ENCODE measurements at regions not wholly inside any gene's neighbourhood (a gene's known extent, or its start where the extent isn't known, plus 50 kb on each side); places are given as distances from the start of the nearest gene placed in this dataset.

- no peaks in the 10 kb centered on the region for H3K36me3 Mint-ChIP-seq (ENCODE audit: low read depth)
- no peak overlapping the region for H3K27ac ChIP-seq (ENCODE audit: low read depth in 1 of 2, low read length in 2 of 2)
- no peaks in the 10 kb centered on the region for H3K27me3 Mint-ChIP-seq
- H3K4me1 ChIP-seq (ENCODE audit: insufficient read depth, low read length): no peaks in the 10 kb centered on the region
- H3K9me3 Mint-ChIP-seq: no peaks in the 10 kb centered on the region
- H3K36me3 ChIP-seq (ENCODE audit: insufficient read depth, low read length): no peaks in the 10 kb centered on the region
- intact Hi-C loops (cut with DNase I, micrococcal nuclease): no loop called here
- TF ChIP-seq CTCF (IDR thresholded peaks at IDR 0.05): no peak
- ATAC-seq (ENCODE audit: poor library complexity): no peak
- no peak for DNase-seq
- H3K4me3 ChIP-seq (ENCODE audit: low read length): no peak overlapping the region
- POLR2A ChIA-PET: no interaction called here
- no peaks in the 10 kb centered on the region for H3K9me3 ChIP-seq (ENCODE audit: control insufficient read depth in 1 of 2, insufficient read depth in 1 of 2, low read length in 2 of 2)
- H3K27me3 ChIP-seq (ENCODE audit: control insufficient read depth in 1 of 2, insufficient read depth in 2 of 2, low read length in 2 of 2): no peaks in the 10 kb centered on the region
- no peak overlapping the region for H3K27ac Mint-ChIP-seq
- CTCF ChIA-PET: no interaction called here
- no peak overlapping the region for H3K4me3 Mint-ChIP-seq
- no peaks in the 10 kb centered on the region for H3K4me1 Mint-ChIP-seq (ENCODE audit: low read depth)
Observed at GRCh38 chr1:187262731-187263130, 434.0 kb downstream of the PLA2G4A start.

DNA sequence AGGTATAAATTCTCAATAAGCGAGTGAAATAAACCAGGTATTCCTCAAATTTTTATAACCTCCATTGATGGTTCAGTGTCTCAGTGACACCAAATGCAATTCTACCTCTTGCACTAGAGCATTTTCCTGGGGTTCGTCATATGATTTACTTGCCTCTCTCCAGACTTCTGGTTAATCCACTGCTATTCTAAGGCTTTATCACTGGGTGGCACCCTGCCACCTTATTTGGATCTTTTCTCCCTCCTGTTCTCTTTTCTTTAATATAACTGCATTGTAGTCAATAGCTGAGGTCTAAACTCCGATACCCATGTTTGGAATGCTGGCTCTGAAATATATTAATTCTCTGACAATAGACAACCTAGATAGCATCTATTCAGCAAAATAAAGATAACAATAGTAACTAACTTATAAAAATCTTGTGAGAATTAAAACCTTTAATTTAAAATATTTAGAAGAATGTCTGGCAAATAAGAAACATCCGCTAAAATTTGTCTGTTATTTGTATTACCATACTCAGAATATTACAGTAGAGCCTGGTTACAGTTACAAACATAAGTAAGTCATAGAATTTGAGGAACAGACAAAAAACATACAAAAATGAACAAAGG, 436.4 kb downstream of the PLA2G4A start:
- no peak overlapping the region for H3K27ac ChIP-seq (ENCODE audit: low read depth in 1 of 2, low read length in 2 of 2)
- TF ChIP-seq CTCF (IDR thresholded peaks at IDR 0.05): no peak
- CTCF ChIA-PET: no interaction called here
- intact Hi-C loops (cut with DNase I, micrococcal nuclease): no loop called here
- no peaks in the 10 kb centered on the region for H3K36me3 ChIP-seq (ENCODE audit: insufficient read depth, low read length)
- Mint-ChIP-seq H3K27ac (no peak overlapping the region), H3K4me1 (ENCODE audit: low read depth) (no peaks in the 10 kb centered on the region), H3K4me3 (no peak overlapping the region), H3K36me3 (ENCODE audit: low read depth) (no peaks in the 10 kb centered on the region), H3K9me3 (no peaks in the 10 kb centered on the region), H3K27me3 (no peaks in the 10 kb centered on the region)
- POLR2A ChIA-PET: no interaction called here
- no peak overlapping the region for H3K4me3 ChIP-seq (ENCODE audit: low read length)
- DNase-seq (no peak), ATAC-seq (ENCODE audit: poor library complexity) (no peak)
- no peaks in the 10 kb centered on the region for H3K9me3 ChIP-seq (ENCODE audit: control insufficient read depth in 1 of 2, insufficient read depth in 1 of 2, low read length in 2 of 2)
- H3K27me3 ChIP-seq (ENCODE audit: control insufficient read depth in 1 of 2, insufficient read depth in 2 of 2, low read length in 2 of 2): no peaks in the 10 kb centered on the region
- H3K4me1 ChIP-seq (ENCODE audit: insufficient read depth, low read length): no peaks in the 10 kb centered on the region

DNA sequence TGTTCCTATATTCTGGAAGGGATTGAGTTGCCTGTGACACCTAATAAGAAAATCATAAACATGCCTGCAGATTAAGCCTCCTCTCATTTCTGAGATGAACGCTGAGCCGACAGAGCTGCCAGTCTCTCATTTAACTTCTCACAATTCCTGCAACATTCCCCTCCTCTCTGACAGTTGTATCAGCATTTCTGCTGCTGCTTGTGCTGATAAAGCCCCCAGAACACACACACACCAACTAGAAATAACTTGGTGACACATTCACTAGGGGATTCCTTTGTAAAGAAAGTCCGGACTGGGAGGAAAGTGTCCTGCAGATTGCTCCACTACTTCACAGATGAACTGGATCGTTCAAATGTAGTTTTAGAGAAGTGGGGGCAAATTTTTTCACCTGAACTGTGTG, 437.3 kb downstream of the PLA2G4A start:
- ChIA-PET POLR2A (no interaction called here), CTCF (no interaction called here)
- Histone ChIP-seq H3K9me3 (ENCODE audit: control insufficient read depth in 1 of 2, insufficient read depth in 1 of 2, low read length in 2 of 2) (no peaks in the 10 kb centered on the region), H3K4me1 (ENCODE audit: insufficient read depth, low read length) (no peaks in the 10 kb centered on the region), H3K27ac (ENCODE audit: low read depth in 1 of 2, low read length in 2 of 2) (no peak overlapping the region), H3K36me3 (ENCODE audit: insufficient read depth, low read length) (no peaks in the 10 kb centered on the region), H3K27me3 (ENCODE audit: control insufficient read depth in 1 of 2, insufficient read depth in 2 of 2, low read length in 2 of 2) (no peaks in the 10 kb centered on the region), H3K4me3 (ENCODE audit: low read length) (no peak overlapping the region)
- Mint-ChIP-seq H3K36me3 (ENCODE audit: low read depth) (no peaks in the 10 kb centered on the region), H3K4me3 (no peak overlapping the region), H3K27ac (no peak overlapping the region), H3K9me3 (no peaks in the 10 kb centered on the region), H3K27me3 (no peaks in the 10 kb centered on the region), H3K4me1 (ENCODE audit: low read depth) (no peaks in the 10 kb centered on the region)
- no peak for TF ChIP-seq CTCF (IDR thresholded peaks at IDR 0.05)
- no peak for DNase-seq
- ATAC-seq (ENCODE audit: poor library complexity): no peak
- intact Hi-C loops (cut with DNase I, micrococcal nuclease): no loop called here
